ENCODE measurements at regions not wholly inside any gene's neighbourhood (a gene's known extent, or its start where the extent isn't known, plus 50 kb on each side); places are given as distances from the start of the nearest gene placed in this dataset.

GRCh38 chr4:181431006-181431405 is 812.2 kb upstream of the TENM3 start:
- ATAC-seq (replicated peaks in 1 of 4) (no peak), DNase-seq (no peak)
- POLR2A ChIA-PET: no interaction called here
- no CpG with 5 or more reads among the region's 1 CpG for WGBS (ENCODE audit: insufficient coverage)
- peaks cover 0 to 7% (median 0%) of the 10 kb centered on the region in 3 donors for H3K9me3 Mint-ChIP-seq
- Histone ChIP-seq H3K27me3 (replicated peaks in 1 of 2; ENCODE audit: control insufficient read depth in 2 of 2, extremely low read depth in 1 of 2, insufficient read depth in 2 of 2, low read length in 1 of 2) (no peaks in the 10 kb centered on the region), H3K4me3 (ENCODE audit: control insufficient read depth in 1 of 2, extremely low read depth in 1 of 2, low read length in 1 of 2) (no peak overlapping the region), H3K4me1 (ENCODE audit: control insufficient read depth in 1 of 2, extremely low read depth in 1 of 2, insufficient read depth in 2 of 2, low read length in 2 of 2) (no peaks in the 10 kb centered on the region), H3K9me3 (no peaks in the 10 kb centered on the region), H3K27ac (ENCODE audit: low read length) (no peak overlapping the region), H3K36me3 (ENCODE audit: control insufficient read depth in 2 of 2, extremely low read depth in 1 of 2, insufficient read depth in 1 of 2, low read length in 1 of 2) (no peaks in the 10 kb centered on the region)
- H3K4me3 Mint-ChIP-seq: no peak overlapping the region
- CTCF ChIA-PET: no interaction called here
- no peak overlapping the region for H3K27ac Mint-ChIP-seq
- H3K4me1 Mint-ChIP-seq: no peaks in the 10 kb centered on the region
- no peaks in the 10 kb centered on the region for H3K27me3 Mint-ChIP-seq
- H3K36me3 Mint-ChIP-seq: no peaks in the 10 kb centered on the region

- Mint-ChIP-seq H3K27me3 (no peaks in the 10 kb centered on the region), H3K4me1 (no peaks in the 10 kb centered on the region), H3K4me3 (no peak overlapping the region), H3K36me3 (no peaks in the 10 kb centered on the region), H3K27ac (no peak overlapping the region), H3K9me3 (peaks cover 0 to 7% (median 0%) of the 10 kb centered on the region in 3 donors)
- Histone ChIP-seq H3K4me1 (ENCODE audit: control insufficient read depth in 1 of 2, extremely low read depth in 1 of 2, insufficient read depth in 2 of 2, low read length in 2 of 2) (no peaks in the 10 kb centered on the region), H3K4me3 (ENCODE audit: control insufficient read depth in 1 of 2, extremely low read depth in 1 of 2, low read length in 1 of 2) (no peak overlapping the region), H3K9me3 (no peaks in the 10 kb centered on the region), H3K27ac (ENCODE audit: low read length) (no peak overlapping the region), H3K36me3 (ENCODE audit: control insufficient read depth in 2 of 2, extremely low read depth in 1 of 2, insufficient read depth in 1 of 2, low read length in 1 of 2) (no peaks in the 10 kb centered on the region), H3K27me3 (replicated peaks in 1 of 2; ENCODE audit: control insufficient read depth in 2 of 2, extremely low read depth in 1 of 2, insufficient read depth in 2 of 2, low read length in 1 of 2) (no peaks in the 10 kb centered on the region)
- ATAC-seq (replicated peaks in 1 of 4) (no peak), DNase-seq (no peak)
- ChIA-PET CTCF (no interaction called here), POLR2A (no interaction called here)
- no CpG with 5 or more reads among the region's 3 CpGs for WGBS (ENCODE audit: insufficient coverage)
Measured at GRCh38 chr4:181431661-181432060, 811.5 kb upstream of the TENM3 start.

GRCh38 chr4:181432335-181432734 is 810.9 kb upstream of the TENM3 start:
- ATAC-seq (replicated peaks in 1 of 4): no peak
- Mint-ChIP-seq H3K27ac (no peak overlapping the region), H3K4me1 (no peaks in the 10 kb centered on the region), H3K27me3 (no peaks in the 10 kb centered on the region), H3K36me3 (no peaks in the 10 kb centered on the region), H3K9me3 (peaks cover 0 to 7% (median 2%) of the 10 kb centered on the region in 3 donors), H3K4me3 (no peak overlapping the region)
- ChIA-PET CTCF (no interaction called here), POLR2A (no interaction called here)
- no peak overlapping the region for H3K27ac ChIP-seq (ENCODE audit: low read length)
- H3K36me3 ChIP-seq (ENCODE audit: control insufficient read depth in 2 of 2, extremely low read depth in 1 of 2, insufficient read depth in 1 of 2, low read length in 1 of 2): no peaks in the 10 kb centered on the region
- no peaks in the 10 kb centered on the region for H3K9me3 ChIP-seq
- no peak overlapping the region for H3K4me3 ChIP-seq (ENCODE audit: control insufficient read depth in 1 of 2, extremely low read depth in 1 of 2, low read length in 1 of 2)
- 83% methylated on average over 6 of the region's 6 CpGs for WGBS (ENCODE audit: insufficient coverage)
- no peaks in the 10 kb centered on the region for H3K4me1 ChIP-seq (ENCODE audit: control insufficient read depth in 1 of 2, extremely low read depth in 1 of 2, insufficient read depth in 2 of 2, low read length in 2 of 2)
- no peak for DNase-seq
- no peaks in the 10 kb centered on the region for H3K27me3 ChIP-seq (replicated peaks in 1 of 2; ENCODE audit: control insufficient read depth in 2 of 2, extremely low read depth in 1 of 2, insufficient read depth in 2 of 2, low read length in 1 of 2)

- no peak overlapping the region for H3K4me3 ChIP-seq (ENCODE audit: control insufficient read depth in 1 of 2, extremely low read depth in 1 of 2, low read length in 1 of 2)
- Mint-ChIP-seq H3K4me3 (no peak overlapping the region), H3K36me3 (no peaks in the 10 kb centered on the region), H3K4me1 (no peaks in the 10 kb centered on the region), H3K27me3 (no peaks in the 10 kb centered on the region), H3K9me3 (peaks cover 0 to 9% (median 0%) of the 10 kb centered on the region in 3 donors), H3K27ac (no peak overlapping the region)
- no peak overlapping the region for H3K27ac ChIP-seq (ENCODE audit: low read length)
- no peaks in the 10 kb centered on the region for H3K27me3 ChIP-seq (replicated peaks in 1 of 2; ENCODE audit: control insufficient read depth in 2 of 2, extremely low read depth in 1 of 2, insufficient read depth in 2 of 2, low read length in 1 of 2)
- no peaks in the 10 kb centered on the region for H3K4me1 ChIP-seq (ENCODE audit: control insufficient read depth in 1 of 2, extremely low read depth in 1 of 2, insufficient read depth in 2 of 2, low read length in 2 of 2)
- no peak for ATAC-seq (replicated peaks in 1 of 4)
- ChIA-PET POLR2A (no interaction called here), CTCF (no interaction called here)
- WGBS (ENCODE audit: insufficient coverage): 71% methylated on average over 6 of the region's 7 CpGs
- no peaks in the 10 kb centered on the region for H3K36me3 ChIP-seq (ENCODE audit: control insufficient read depth in 2 of 2, extremely low read depth in 1 of 2, insufficient read depth in 1 of 2, low read length in 1 of 2)
- no peaks in the 10 kb centered on the region for H3K9me3 ChIP-seq
- no peak for DNase-seq
Measured at GRCh38 chr4:181437895-181438294, 805.3 kb upstream of the TENM3 start.

GRCh38 chr4:181438641-181439040 is 804.6 kb upstream of the TENM3 start:
- ChIA-PET CTCF (interaction anchor here in 1 of 2 donors (0.6 kb wide), 1 partner anchor 215 kb away, joined by 3 read pairs; no protein-coding TSS in a partner anchor), POLR2A (no interaction called here)
- H3K27me3 ChIP-seq (replicated peaks in 1 of 2; ENCODE audit: control insufficient read depth in 2 of 2, extremely low read depth in 1 of 2, insufficient read depth in 2 of 2, low read length in 1 of 2): no peaks in the 10 kb centered on the region
- peaks cover 0 to 9% (median 0%) of the 10 kb centered on the region in 3 donors for H3K9me3 Mint-ChIP-seq
- H3K4me1 ChIP-seq (ENCODE audit: control insufficient read depth in 1 of 2, extremely low read depth in 1 of 2, insufficient read depth in 2 of 2, low read length in 2 of 2): no peaks in the 10 kb centered on the region
- no peak for DNase-seq
- H3K4me3 ChIP-seq (ENCODE audit: control insufficient read depth in 1 of 2, extremely low read depth in 1 of 2, low read length in 1 of 2): no peak overlapping the region
- H3K4me3 Mint-ChIP-seq: no peak overlapping the region
- no peak overlapping the region for H3K27ac Mint-ChIP-seq
- no peak overlapping the region for H3K27ac ChIP-seq (ENCODE audit: low read length)
- H3K27me3 Mint-ChIP-seq: no peaks in the 10 kb centered on the region
- H3K36me3 Mint-ChIP-seq: no peaks in the 10 kb centered on the region
- ATAC-seq (replicated peaks in 1 of 4): no peak
- H3K4me1 Mint-ChIP-seq: no peaks in the 10 kb centered on the region
- WGBS (ENCODE audit: insufficient coverage): 53% methylated on average over 2 of the region's 5 CpGs
- no peaks in the 10 kb centered on the region for H3K36me3 ChIP-seq (ENCODE audit: control insufficient read depth in 2 of 2, extremely low read depth in 1 of 2, insufficient read depth in 1 of 2, low read length in 1 of 2)
- no peaks in the 10 kb centered on the region for H3K9me3 ChIP-seq

- WGBS (ENCODE audit: insufficient coverage): 53% methylated on average over 3 of the region's 6 CpGs
- Histone ChIP-seq H3K27me3 (replicated peaks in 1 of 2; ENCODE audit: control insufficient read depth in 2 of 2, extremely low read depth in 1 of 2, insufficient read depth in 2 of 2, low read length in 1 of 2) (no peaks in the 10 kb centered on the region), H3K36me3 (ENCODE audit: control insufficient read depth in 2 of 2, extremely low read depth in 1 of 2, insufficient read depth in 1 of 2, low read length in 1 of 2) (no peaks in the 10 kb centered on the region), H3K4me3 (ENCODE audit: control insufficient read depth in 1 of 2, extremely low read depth in 1 of 2, low read length in 1 of 2) (no peak overlapping the region), H3K4me1 (ENCODE audit: control insufficient read depth in 1 of 2, extremely low read depth in 1 of 2, insufficient read depth in 2 of 2, low read length in 2 of 2) (no peaks in the 10 kb centered on the region), H3K9me3 (no peaks in the 10 kb centered on the region), H3K27ac (ENCODE audit: low read length) (no peak overlapping the region)
- no peak for ATAC-seq (replicated peaks in 1 of 4)
- ChIA-PET POLR2A (interaction anchor here in 1 of 2 donors (0.7 kb wide), 1 partner anchor 83 kb away, joined by 5 read pairs; no protein-coding TSS in a partner anchor), CTCF (no interaction called here)
- DNase-seq: no peak
- peaks cover 2 to 4% (median 4%) of the 10 kb centered on the region in 3 donors for H3K9me3 Mint-ChIP-seq
- no peaks in the 10 kb centered on the region for H3K27me3 Mint-ChIP-seq
- H3K27ac Mint-ChIP-seq: no peak overlapping the region
- H3K4me3 Mint-ChIP-seq: no peak overlapping the region
- no peaks in the 10 kb centered on the region for H3K36me3 Mint-ChIP-seq
- H3K4me1 Mint-ChIP-seq: no peaks in the 10 kb centered on the region
Measured at GRCh38 chr4:181443021-181443420, 800.2 kb upstream of the TENM3 start.

- no peaks in the 10 kb centered on the region for H3K36me3 ChIP-seq (ENCODE audit: control insufficient read depth in 2 of 2, extremely low read depth in 1 of 2, insufficient read depth in 1 of 2, low read length in 1 of 2)
- Mint-ChIP-seq H3K27ac (no peak overlapping the region), H3K27me3 (no peaks in the 10 kb centered on the region), H3K4me1 (no peaks in the 10 kb centered on the region), H3K9me3 (peaks cover 16 to 31% (median 22%) of the 10 kb centered on the region in 3 donors), H3K4me3 (no peak overlapping the region), H3K36me3 (no peaks in the 10 kb centered on the region)
- no peaks in the 10 kb centered on the region for H3K9me3 ChIP-seq
- H3K27ac ChIP-seq (ENCODE audit: low read length): no peak overlapping the region
- no peaks in the 10 kb centered on the region for H3K4me1 ChIP-seq (ENCODE audit: control insufficient read depth in 1 of 2, extremely low read depth in 1 of 2, insufficient read depth in 2 of 2, low read length in 2 of 2)
- DNase-seq (no peak), ATAC-seq (replicated peaks in 1 of 4) (no peak)
- WGBS (ENCODE audit: insufficient coverage): 96% methylated on average over 2 of the region's 7 CpGs
- H3K4me3 ChIP-seq (ENCODE audit: control insufficient read depth in 1 of 2, extremely low read depth in 1 of 2, low read length in 1 of 2): no peak overlapping the region
- H3K27me3 ChIP-seq (replicated peaks in 1 of 2; ENCODE audit: control insufficient read depth in 2 of 2, extremely low read depth in 1 of 2, insufficient read depth in 2 of 2, low read length in 1 of 2): no peaks in the 10 kb centered on the region
- ChIA-PET CTCF (no interaction called here), POLR2A (no interaction called here)
Measured at GRCh38 chr4:181465826-181466225, 777.4 kb upstream of the TENM3 start.
